Body of pancreas (tissue), 4 donors: ENCODE measurements at regions not wholly inside any gene's neighbourhood (a gene's known extent, or its start where the extent isn't known, plus 50 kb on each side); places are given as distances from the start of the nearest gene placed in this dataset.
"Not testable (repeated sequence)": the region's sequence is repeated elsewhere in the genome, so short reads cannot be mapped to it uniquely, and the experiment has no call there.

Experiments used
- CTCF ChIP-seq, 7 experiments: fragments of 450-650 bp in 4 of 7; fragments of 200-600 bp in 3 of 7; sonication (generic) in 3 of 7; IDR thresholded peaks; one replicate each; pipeline ENCODE4 v1.5.1; 2016 to 2019; ENCODE audit warnings: antibody characterized with exemption in 7 of 7
- POLR2A ChIP-seq, 3 donors: fragments of 450-650 bp; IDR thresholded peaks; one replicate each; pipeline ENCODE4 v1.6.1; 2016; ENCODE audit warnings: antibody characterized with exemption in 3 of 3, mild to moderate bottlenecking in 2 of 3

GRCh38 chr7:6951553-6951952 is 125.5 kb upstream of the CCZ1B start:
- not testable (repeated sequence) for TF ChIP-seq POLR2A, CTCF (IDR thresholded peaks at IDR 0.05)
